HG03159 (cell line): ENCODE measurements at regions not wholly inside any gene's neighbourhood (a gene's known extent, or its start where the extent isn't known, plus 50 kb on each side); places are given as distances from the start of the nearest gene placed in this dataset.
"Not testable (repeated sequence)": the region's sequence is repeated elsewhere in the genome, so short reads cannot be mapped to it uniquely, and the experiment has no call there.

Experiments
- ATAC-seq: cut with Tn5 transposase; IDR thresholded peaks from one replicate; pipeline ENCODE4 v1.9.1; 2021; ENCODE audit warnings: mild to moderate bottlenecking, moderate library complexity; ENCODE audit not compliant: unreplicated experiment

GRCh38 chr2:173467751-173468150 lies 113.1 kb downstream of the CDCA7 start:
- ATAC-seq = no peak

GRCh38 chr2:173468266-173468793 lies 113.7 kb downstream of the CDCA7 start:
- ATAC-seq = no peak

GRCh38 chr2:173472112-173472511 lies 117.4 kb downstream of the CDCA7 start:
- no peak for ATAC-seq

- ATAC-seq = no peak
These were observed 128.5 kb downstream of the CDCA7 start for GRCh38 chr2:173483137-173483536.

GRCh38 chr2:173488861-173489260 lies 134.2 kb downstream of the CDCA7 start:
- no peak for ATAC-seq

- no peak for ATAC-seq
These were observed 136.7 kb downstream of the CDCA7 start for GRCh38 chr2:173491418-173491817.

GRCh38 chr2:173493874-173494273 lies 139.2 kb downstream of the CDCA7 start:
- no peak for ATAC-seq

- no peak for ATAC-seq
These were observed 142.1 kb downstream of the CDCA7 start for GRCh38 chr2:173496746-173497145.

GRCh38 chr2:173500953-173501352 lies 146.3 kb downstream of the CDCA7 start:
- no peak for ATAC-seq

- ATAC-seq = no peak
These were observed 147.6 kb downstream of the CDCA7 start for GRCh38 chr2:173502296-173502695.

GRCh38 chr2:173511357-173511756 lies 156.7 kb downstream of the CDCA7 start:
- ATAC-seq = no peak

- ATAC-seq = no peak
These were observed 157.3 kb downstream of the CDCA7 start for GRCh38 chr2:173511942-173512341.

- ATAC-seq = no peak
These were observed 158.5 kb downstream of the CDCA7 start for GRCh38 chr2:173513107-173513727.

GRCh38 chr2:173520918-173521317 lies 166.2 kb downstream of the CDCA7 start:
- ATAC-seq = no peak

GRCh38 chr2:173521450-173522192 lies 166.9 kb downstream of the CDCA7 start:
- ATAC-seq = no peak

GRCh38 chr2:173523497-173523896 lies 168.8 kb downstream of the CDCA7 start:
- ATAC-seq = no peak

- ATAC-seq = no peak
These were observed 169.7 kb downstream of the CDCA7 start for GRCh38 chr2:173524256-173524955.

GRCh38 chr2:173532732-173533531 lies 178.3 kb downstream of the CDCA7 start:
- not testable (repeated sequence) for ATAC-seq

- ATAC-seq = no peak
These were observed 183.0 kb downstream of the CDCA7 start for GRCh38 chr2:173537694-173538093.

GRCh38 chr2:173539615-173540014 lies 184.9 kb downstream of the CDCA7 start:
- no peak for ATAC-seq
